H9 (cell line): ENCODE measurements at regions not wholly inside any gene's neighbourhood (a gene's known extent, or its start where the extent isn't known, plus 50 kb on each side); places are given as distances from the start of the nearest gene placed in this dataset.

ENCODE experiments used
- DNase-seq: peaks from one replicate; pipeline ENCODE4 v3.0.0-alpha.2; 2017
- H2AFZ ChIP-seq: one replicate; pipeline ENCODE4 v1.6.1; 2013; ENCODE audit warnings: mild to moderate bottlenecking, low read length, control low read depth, moderate library complexity
- H2AK5ac ChIP-seq: 2 replicates; pipeline ENCODE4 v1.6.1; 2013; ENCODE audit warnings: low read length, control low read depth, mixed read lengths; ENCODE audit not compliant: insufficient read length
- H2BK120ac ChIP-seq: one replicate; pipeline ENCODE4 v1.6.1; 2013; ENCODE audit warnings: low read depth, mild to moderate bottlenecking, low read length, control low read depth, inconsistent platforms; ENCODE audit not compliant: poor library complexity, severe bottlenecking
- H2BK12ac ChIP-seq: 2 replicates; pipeline ENCODE4 v1.6.1; 2013; ENCODE audit warnings: low read length, control low read depth, mixed read lengths, low read depth; ENCODE audit not compliant: insufficient read length
- H2BK15ac ChIP-seq: 2 replicates; pipeline ENCODE4 v1.6.1; 2013; ENCODE audit warnings: low read depth, low read length, control low read depth
- H2BK20ac ChIP-seq: one replicate; pipeline ENCODE4 v1.6.1; 2013; ENCODE audit warnings: low read depth, mild to moderate bottlenecking, low read length, control low read depth, inconsistent platforms; ENCODE audit not compliant: poor library complexity, severe bottlenecking
- H2BK5ac ChIP-seq: 2 replicates; pipeline ENCODE4 v1.6.1; 2013; ENCODE audit warnings: low read length, control low read depth, mixed read lengths; ENCODE audit not compliant: insufficient read length
- H3K14ac ChIP-seq: 2 replicates; pipeline ENCODE4 v1.6.1; 2013; ENCODE audit warnings: low read length, control low read depth; ENCODE audit not compliant: insufficient read depth
- H3K18ac ChIP-seq: 2 replicates; pipeline ENCODE4 v1.6.1; 2013; ENCODE audit warnings: low read depth, mild to moderate bottlenecking, mixed read lengths, low read length, control low read depth; ENCODE audit not compliant: insufficient read length
- H3K23ac ChIP-seq: 2 replicates; pipeline ENCODE4 v1.6.1; 2013; ENCODE audit warnings: low read length, control low read depth, mixed read lengths, low read depth; ENCODE audit not compliant: insufficient read length
- H3K23me2 ChIP-seq: 2 replicates; pipeline ENCODE4 v1.6.1; 2013; ENCODE audit warnings: low read depth, mild to moderate bottlenecking, mixed read lengths, low read length, control low read depth; ENCODE audit not compliant: insufficient read length, poor library complexity, severe bottlenecking
- H3K27ac ChIP-seq: 2 replicates; pipeline ENCODE4 v1.5.1; 2013; ENCODE audit warnings: low read length, control low read depth, mixed read lengths, low read depth; ENCODE audit not compliant: insufficient read length
- H3K27me3 ChIP-seq: 2 replicates; pipeline ENCODE4 v1.6.1; 2013; ENCODE audit warnings: low read length, control low read depth, inconsistent platforms; ENCODE audit not compliant: insufficient read depth
- H3K4ac ChIP-seq: 2 replicates; pipeline ENCODE4 v1.6.1; 2013; ENCODE audit warnings: low read depth, mild to moderate bottlenecking, control low read depth, inconsistent platforms, low read length, moderate library complexity
- H3K4me1 ChIP-seq: 2 replicates; pipeline ENCODE4 v1.6.1; 2013; ENCODE audit warnings: low read length, control low read depth, inconsistent platforms; ENCODE audit not compliant: insufficient read depth
- H3K4me2 ChIP-seq: 2 replicates; pipeline ENCODE4 v1.6.1; 2013; ENCODE audit warnings: low read length, control low read depth, mixed read lengths; ENCODE audit not compliant: insufficient read length, insufficient read depth
- H3K56ac ChIP-seq: 2 replicates; pipeline ENCODE4 v1.6.1; 2013; ENCODE audit warnings: low read depth, mild to moderate bottlenecking, mixed read lengths, low read length, control low read depth; ENCODE audit not compliant: insufficient read length
- H3K79me1 ChIP-seq: 2 replicates; pipeline ENCODE4 v1.6.1; 2013; ENCODE audit warnings: low read depth, mild to moderate bottlenecking, moderate library complexity, low read length, control low read depth, inconsistent platforms; ENCODE audit not compliant: insufficient read depth, poor library complexity, severe bottlenecking
- H3K79me2 ChIP-seq: 2 replicates; pipeline ENCODE4 v1.6.1; 2013; ENCODE audit warnings: low read length, control low read depth, inconsistent platforms; ENCODE audit not compliant: insufficient read depth
- H3K9ac ChIP-seq: 2 replicates; pipeline ENCODE4 v1.6.1; 2013; ENCODE audit warnings: low read length, control low read depth, mixed read lengths; ENCODE audit not compliant: insufficient read length; ENCODE audit errors: extremely low read depth
- H3K9me3 ChIP-seq: one replicate; pipeline ENCODE4 v1.6.1; 2013; ENCODE audit warnings: low read depth, low read length, inconsistent platforms; ENCODE audit not compliant: control insufficient read depth
- H3T11ph ChIP-seq: one replicate; pipeline ENCODE4 v1.6.1; 2013; ENCODE audit warnings: mild to moderate bottlenecking, low read length, control low read depth, inconsistent platforms
- H4K20me1 ChIP-seq: one replicate; pipeline ENCODE4 v1.6.1; 2013; ENCODE audit not compliant: control insufficient read depth, insufficient read length, insufficient read depth
- H4K5ac ChIP-seq: 2 replicates; pipeline ENCODE4 v1.6.1; 2013; ENCODE audit warnings: low read depth, mild to moderate bottlenecking, mixed read lengths, low read length, control low read depth; ENCODE audit not compliant: insufficient read length
- H4K8ac ChIP-seq: replicated peaks from 2 replicates; pipeline ENCODE4 v1.6.1; 2013; ENCODE audit warnings: low read length, control low read depth, mixed read lengths, low read depth; ENCODE audit not compliant: insufficient read length
- H4K91ac ChIP-seq: 2 replicates; pipeline ENCODE4 v1.6.1; 2013; ENCODE audit warnings: low read depth, mild to moderate bottlenecking, moderate library complexity, mixed read lengths, low read length, control low read depth; ENCODE audit not compliant: insufficient read length
- H3K27ac Mint-ChIP-seq, 3 experiments: 2 replicates in 2 of 3; 3 replicates in 1 of 3; pipeline ENCODE4 v1.8.0; 2020 to 2021; ENCODE audit warnings: mixed read lengths in 3 of 3, mild to moderate bottlenecking in 1 of 3, moderate library complexity in 1 of 3
- H3K27me3 Mint-ChIP-seq: 2 replicates; pipeline ENCODE4 v1.8.0; 2021; ENCODE audit warnings: low read depth, mild to moderate bottlenecking, moderate library complexity, mixed read lengths
- H3K36me3 Mint-ChIP-seq, 3 experiments: 2 replicates in 2 of 3; 3 replicates in 1 of 3; pipeline ENCODE4 v1.8.0; 2020 to 2021; ENCODE audit warnings: low read depth in 3 of 3, mixed read lengths in 3 of 3; ENCODE audit not compliant: insufficient read depth in 1 of 3
- H3K4me1 Mint-ChIP-seq, 2 experiments: 2 replicates each; pipeline ENCODE4 v1.8.0; 2020; ENCODE audit warnings: mixed read lengths in 2 of 2
- H3K4me3 Mint-ChIP-seq, 2 experiments: 2 replicates in 1 of 2; 3 replicates in 1 of 2; pipeline ENCODE4 v1.8.0; 2020 to 2021; ENCODE audit warnings: mild to moderate bottlenecking in 2 of 2, mixed read lengths in 2 of 2, moderate library complexity in 1 of 2
- H3K9me3 Mint-ChIP-seq, 2 experiments: 2 replicates in 1 of 2; 3 replicates in 1 of 2; pipeline ENCODE4 v1.8.0; 2020; ENCODE audit warnings: mild to moderate bottlenecking in 2 of 2, mixed read lengths in 2 of 2, moderate library complexity in 1 of 2
- WGBS: extraction: QIAGEN DNeasy Blood & Tissue Kit; methylation state at CpG from one replicate; pipeline ENCODE4 v1.1.7; 2013; ENCODE audit warnings: missing lambda C conversion rate, low lambda C conversion rate, mixed read lengths; ENCODE audit not compliant: insufficient read length; ENCODE audit errors: extremely low coverage; 5-methylcytosine and 5-hydroxymethylcytosine counted together
- TF ChIP-seq, protein P1 (sequence below): fragments of 200-600 bp; sonication (generic); conservative IDR thresholded peaks from 3 replicates; pipeline ENCODE4 v1.8.0; 2021; ENCODE audit warnings: antibody characterized with exemption, mild to moderate bottlenecking

DNA sequence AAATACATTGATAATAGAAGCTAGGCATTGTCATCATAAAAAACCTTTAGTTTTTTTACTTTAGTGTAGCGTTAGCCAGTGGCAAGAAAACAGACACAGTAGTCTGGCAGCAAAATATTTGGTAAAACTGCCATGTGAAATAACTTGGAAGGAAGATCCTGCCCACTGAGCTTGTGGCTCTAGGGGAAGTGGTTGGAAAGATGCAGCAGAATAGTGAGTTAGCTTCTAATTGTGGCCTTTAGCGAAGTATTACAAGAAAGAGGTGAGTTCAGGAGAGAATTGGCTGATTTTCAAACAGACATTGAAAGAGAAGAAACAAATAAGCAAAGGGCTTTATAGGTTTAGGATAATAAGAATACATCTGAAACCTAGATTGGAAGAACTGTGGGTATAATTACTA is 1887.8 kb upstream of the CELF4 start:
- Mint-ChIP-seq H3K9me3 (no peaks in the 10 kb centered on the region), H3K4me3 (no peak overlapping the region), H3K36me3 (no peaks in the 10 kb centered on the region; a peak in 1 of 7 replicates), H3K4me1 (peaks cover 0 to 4% of the 10 kb centered on the region in 2 experiments; a peak in 2 of 4 replicates), H3K27me3 (no peaks in the 10 kb centered on the region), H3K27ac (no peak overlapping the region)
- TF ChIP-seq, protein P1, sequence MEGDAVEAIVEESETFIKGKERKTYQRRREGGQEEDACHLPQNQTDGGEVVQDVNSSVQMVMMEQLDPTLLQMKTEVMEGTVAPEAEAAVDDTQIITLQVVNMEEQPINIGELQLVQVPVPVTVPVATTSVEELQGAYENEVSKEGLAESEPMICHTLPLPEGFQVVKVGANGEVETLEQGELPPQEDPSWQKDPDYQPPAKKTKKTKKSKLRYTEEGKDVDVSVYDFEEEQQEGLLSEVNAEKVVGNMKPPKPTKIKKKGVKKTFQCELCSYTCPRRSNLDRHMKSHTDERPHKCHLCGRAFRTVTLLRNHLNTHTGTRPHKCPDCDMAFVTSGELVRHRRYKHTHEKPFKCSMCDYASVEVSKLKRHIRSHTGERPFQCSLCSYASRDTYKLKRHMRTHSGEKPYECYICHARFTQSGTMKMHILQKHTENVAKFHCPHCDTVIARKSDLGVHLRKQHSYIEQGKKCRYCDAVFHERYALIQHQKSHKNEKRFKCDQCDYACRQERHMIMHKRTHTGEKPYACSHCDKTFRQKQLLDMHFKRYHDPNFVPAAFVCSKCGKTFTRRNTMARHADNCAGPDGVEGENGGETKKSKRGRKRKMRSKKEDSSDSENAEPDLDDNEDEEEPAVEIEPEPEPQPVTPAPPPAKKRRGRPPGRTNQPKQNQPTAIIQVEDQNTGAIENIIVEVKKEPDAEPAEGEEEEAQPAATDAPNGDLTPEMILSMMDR: no peak
- WGBS: no CpG with 5 or more reads among the region's 2 CpGs
- Histone ChIP-seq H2AFZ (no peak overlapping the region), H2BK20ac (no peak overlapping the region), H3T11ph (no peak overlapping the region), H3K14ac (no peak overlapping the region), H3K4ac (no peak overlapping the region), H2BK15ac (no peak overlapping the region), H2AK5ac (no peak overlapping the region), H3K23me2 (no peaks in the 10 kb centered on the region), H3K23ac (no peak overlapping the region), H2BK5ac (no peak overlapping the region), H2BK120ac (no peak overlapping the region), H3K4me2 (no peak overlapping the region), H4K20me1 (no peaks in the 10 kb centered on the region), H4K91ac (no peak overlapping the region), H3K27me3 (no peaks in the 10 kb centered on the region), H3K9me3 (no peaks in the 10 kb centered on the region), H3K18ac (no peak overlapping the region), H2BK12ac (no peak overlapping the region), H4K5ac (no peak overlapping the region), H4K8ac (no peak overlapping the region), H3K56ac (no peak overlapping the region), H3K27ac (no peak overlapping the region), H3K9ac (no peak overlapping the region), H3K4me1 (no peaks in the 10 kb centered on the region), H3K79me2 (no peaks in the 10 kb centered on the region), H3K79me1 (no peaks in the 10 kb centered on the region)
- no peak for DNase-seq
